Peyer's patch (tissue), 4 donors: ENCODE measurements at regions not wholly inside any gene's neighbourhood (a gene's known extent, or its start where the extent isn't known, plus 50 kb on each side); places are given as distances from the start of the nearest gene placed in this dataset.

Experiments
- DNase-seq, 3 donors: peaks; one replicate each; pipeline ENCODE4 v3.0.0-alpha.2; 2017 to 2019
- H3K27ac ChIP-seq, 4 donors: fragments of 200-600 bp; sonication (generic); one replicate each; pipeline ENCODE4 v1.5.1; 2016 to 2019
- H3K27me3 ChIP-seq, 2 donors: fragments of 200-600 bp; sonication (generic); one replicate each; pipeline ENCODE4 v1.5.1; 2019
- H3K36me3 ChIP-seq, 3 donors: fragments of 200-600 bp; sonication (generic); one replicate each; pipeline ENCODE4 v1.5.1; 2016 to 2019
- H3K4me1 ChIP-seq, 4 donors: fragments of 200-600 bp; sonication (generic); one replicate each; pipeline ENCODE4 v1.5.1; 2016 to 2019
- H3K4me3 ChIP-seq, 4 donors: fragments of 200-600 bp; sonication (generic); 1 replicate in 3 of 4; 2 replicates in 1 of 4; pipeline ENCODE4 v1.5.1; 2016 to 2019; ENCODE audit warnings: mild to moderate bottlenecking in 1 of 4
- H3K9me3 ChIP-seq, 4 donors: fragments of 200-600 bp; sonication (generic); one replicate each; pipeline ENCODE4 v1.5.1; 2016 to 2019; ENCODE audit warnings: mild to moderate bottlenecking in 1 of 4
- CTCF ChIP-seq, 6 experiments: fragments of 450-650 bp in 4 of 6; fragments of 200-600 bp in 2 of 6; sonication (generic) in 1 of 6; IDR thresholded peaks; one replicate each; pipeline ENCODE4 v1.5.1; 2017 to 2019; ENCODE audit warnings: antibody characterized with exemption in 6 of 6, mild to moderate bottlenecking in 3 of 6, moderate library complexity in 1 of 6
- POLR2A ChIP-seq, 2 donors: fragments of 450-650 bp; IDR thresholded peaks; one replicate each; pipeline ENCODE4 v1.5.1; 2017; ENCODE audit warnings: antibody characterized with exemption in 2 of 2, mild to moderate bottlenecking in 2 of 2, moderate library complexity in 2 of 2

DNA sequence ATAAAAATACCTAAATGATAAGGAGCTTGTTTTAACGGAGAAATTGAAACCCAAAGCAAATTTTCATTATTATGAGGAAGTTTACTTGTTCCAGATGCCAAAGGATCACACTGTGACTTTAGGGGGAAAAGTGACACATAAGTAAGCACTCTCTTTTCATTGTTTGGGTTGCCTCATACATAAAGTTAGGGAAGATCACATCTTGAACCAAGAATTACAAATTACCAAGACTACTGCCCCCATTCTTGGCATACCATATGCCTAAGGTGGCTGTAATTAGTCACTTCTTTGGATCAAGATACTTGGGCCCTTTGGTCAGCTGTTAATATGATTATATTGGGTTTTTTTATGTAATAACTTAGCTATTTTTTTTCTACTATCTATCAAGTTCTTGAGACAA, 269.0 kb downstream of the COL12A1 start:
- H3K4me1 ChIP-seq: no peaks in the 10 kb centered on the region
- H3K9me3 ChIP-seq: no peaks in the 10 kb centered on the region
- DNase-seq: no peak
- no peak overlapping the region for H3K4me3 ChIP-seq
- TF ChIP-seq CTCF (IDR thresholded peaks at IDR 0.05) (no peak), POLR2A (IDR thresholded peaks at IDR 0.05) (no peak)
- no peaks in the 10 kb centered on the region for H3K27me3 ChIP-seq
- no peaks in the 10 kb centered on the region for H3K36me3 ChIP-seq
- no peak overlapping the region for H3K27ac ChIP-seq

GRCh38 chr6:74932232-74932888, 273.5 kb downstream of the COL12A1 start:
- DNase-seq: no peak
- Histone ChIP-seq H3K4me1 (no peaks in the 10 kb centered on the region), H3K27me3 (no peaks in the 10 kb centered on the region), H3K27ac (no peak overlapping the region), H3K36me3 (no peaks in the 10 kb centered on the region), H3K4me3 (no peak overlapping the region), H3K9me3 (no peaks in the 10 kb centered on the region)
- TF ChIP-seq POLR2A (IDR thresholded peaks at IDR 0.05): no peak
- TF ChIP-seq CTCF (IDR thresholded peaks at IDR 0.05): no peak

GRCh38 chr6:74931558-74931957, 274.3 kb downstream of the COL12A1 start:
- H3K27me3 ChIP-seq: no peaks in the 10 kb centered on the region
- no peak overlapping the region for H3K27ac ChIP-seq
- H3K4me1 ChIP-seq: no peaks in the 10 kb centered on the region
- DNase-seq: no peak
- H3K9me3 ChIP-seq: no peaks in the 10 kb centered on the region
- no peak for TF ChIP-seq POLR2A (IDR thresholded peaks at IDR 0.05)
- TF ChIP-seq CTCF (IDR thresholded peaks at IDR 0.05): no peak
- H3K4me3 ChIP-seq: no peak overlapping the region
- H3K36me3 ChIP-seq: no peaks in the 10 kb centered on the region

DNA sequence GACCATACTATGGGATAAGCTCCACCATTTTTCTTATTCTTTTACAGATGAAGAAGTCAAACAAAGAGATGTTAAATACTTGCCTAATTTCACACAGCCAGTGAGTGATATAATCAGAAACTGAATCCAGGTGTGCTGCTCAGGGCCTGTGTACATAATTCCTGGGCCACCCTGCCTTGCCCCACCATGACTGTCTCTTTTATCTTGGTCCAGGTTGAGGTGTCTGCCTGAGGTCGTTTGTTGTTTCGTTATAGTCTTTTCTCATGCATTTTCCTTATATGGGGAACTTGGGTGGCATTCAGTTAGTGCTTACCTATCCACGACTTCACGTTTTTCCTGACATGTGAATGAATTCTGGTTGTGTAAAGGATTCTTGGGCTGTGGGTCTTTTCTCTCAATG, 277.6 kb downstream of the COL12A1 start:
- Histone ChIP-seq H3K9me3 (no peaks in the 10 kb centered on the region), H3K36me3 (no peaks in the 10 kb centered on the region), H3K27me3 (no peaks in the 10 kb centered on the region), H3K4me1 (no peaks in the 10 kb centered on the region), H3K27ac (no peak overlapping the region), H3K4me3 (no peak overlapping the region)
- DNase-seq: no peak
- no peak for TF ChIP-seq POLR2A (IDR thresholded peaks at IDR 0.05)
- TF ChIP-seq CTCF (IDR thresholded peaks at IDR 0.05): no peak

- TF ChIP-seq CTCF (IDR thresholded peaks at IDR 0.05) (no peak), POLR2A (IDR thresholded peaks at IDR 0.05) (no peak)
- no peak for DNase-seq
- Histone ChIP-seq H3K36me3 (no peaks in the 10 kb centered on the region), H3K4me1 (no peaks in the 10 kb centered on the region), H3K4me3 (no peak overlapping the region), H3K9me3 (no peaks in the 10 kb centered on the region), H3K27ac (no peak overlapping the region), H3K27me3 (no peaks in the 10 kb centered on the region)
These were observed 278.6 kb downstream of the COL12A1 start for GRCh38 chr6:74927299-74927698.

GRCh38 chr6:74925683-74926082, 280.2 kb downstream of the COL12A1 start:
- H3K9me3 ChIP-seq: no peaks in the 10 kb centered on the region
- H3K4me1 ChIP-seq: no peaks in the 10 kb centered on the region
- no peaks in the 10 kb centered on the region for H3K27me3 ChIP-seq
- no peak overlapping the region for H3K27ac ChIP-seq
- no peaks in the 10 kb centered on the region for H3K36me3 ChIP-seq
- H3K4me3 ChIP-seq: no peak overlapping the region
- DNase-seq: no peak
- TF ChIP-seq POLR2A (IDR thresholded peaks at IDR 0.05): no peak
- no peak for TF ChIP-seq CTCF (IDR thresholded peaks at IDR 0.05)
